ENCODE measurements at regions not wholly inside any gene's neighbourhood (a gene's known extent, or its start where the extent isn't known, plus 50 kb on each side); places are given as distances from the start of the nearest gene placed in this dataset.

GRCh38 chr16:26651884-26652283 lies 414.8 kb upstream of the C16orf82 start:
- Mint-ChIP-seq H3K27me3 (ENCODE audit: insufficient read depth, low read depth) (peaks cover 2% of the 10 kb centered on the region), H3K4me1 (no peaks in the 10 kb centered on the region), H3K4me3 (no peak overlapping the region), H3K36me3 (no peaks in the 10 kb centered on the region), H3K27ac (no peak overlapping the region), H3K9me3 (peaks cover 5% of the 10 kb centered on the region)
- Histone ChIP-seq H2AFZ (replicated peaks) (no peak overlapping the region), H3K9ac (no peak overlapping the region), H3K9me3 (ENCODE audit: low read depth) (no peaks in the 10 kb centered on the region), H3K27ac (no peak overlapping the region), H4K20me1 (ENCODE audit: low read depth) (no peaks in the 10 kb centered on the region), H3K4me3 (no peak overlapping the region), H3F3A (ENCODE audit: low read depth) (no peaks in the 10 kb centered on the region), H3K27me3 (no peaks in the 10 kb centered on the region), H3K36me3 (no peaks in the 10 kb centered on the region), H3K4me1 (peaks cover 10% of the 10 kb centered on the region), H3K79me2 (ENCODE audit: low read depth) (no peaks in the 10 kb centered on the region), H3K4me2 (no peak overlapping the region)
- DNase-seq (ENCODE audit: low spot score), result no peak
- no peak for TF ChIP-seq EZH2 (IDR thresholded peaks at IDR 0.05)
- no peak for TF ChIP-seq EZH2phosphoT487 (IDR thresholded peaks at IDR 0.05)
- TF ChIP-seq CTCF (IDR thresholded peaks at IDR 0.05), result no peak

- Histone ChIP-seq H3K4me3 (no peak overlapping the region), H3K4me1 (peaks cover 7% of the 10 kb centered on the region), H3K4me2 (no peak overlapping the region), H3K27ac (no peak overlapping the region), H3K9me3 (ENCODE audit: low read depth) (no peaks in the 10 kb centered on the region), H3K9ac (no peak overlapping the region), H2AFZ (replicated peaks) (no peak overlapping the region), H3K79me2 (ENCODE audit: low read depth) (no peaks in the 10 kb centered on the region), H3F3A (ENCODE audit: low read depth) (no peaks in the 10 kb centered on the region), H3K27me3 (no peaks in the 10 kb centered on the region), H3K36me3 (no peaks in the 10 kb centered on the region), H4K20me1 (ENCODE audit: low read depth) (no peaks in the 10 kb centered on the region)
- peaks cover 5% of the 10 kb centered on the region for H3K9me3 Mint-ChIP-seq
- no peak for DNase-seq (ENCODE audit: low spot score)
- no peaks in the 10 kb centered on the region for H3K36me3 Mint-ChIP-seq
- H3K4me1 Mint-ChIP-seq, result peaks cover 6% of the 10 kb centered on the region
- no peak for TF ChIP-seq EZH2phosphoT487 (IDR thresholded peaks at IDR 0.05)
- no peak for TF ChIP-seq CTCF (IDR thresholded peaks at IDR 0.05)
- TF ChIP-seq EZH2 (IDR thresholded peaks at IDR 0.05), result no peak
- H3K4me3 Mint-ChIP-seq, result no peak overlapping the region
- peaks cover 9% of the 10 kb centered on the region for H3K27me3 Mint-ChIP-seq (ENCODE audit: insufficient read depth, low read depth)
- H3K27ac Mint-ChIP-seq, result no peak overlapping the region
Measured at GRCh38 chr16:26658486-26658885, 408.2 kb upstream of the C16orf82 start.

GRCh38 chr16:26658915-26659314 lies 407.8 kb upstream of the C16orf82 start:
- peaks cover 5% of the 10 kb centered on the region for H3K9me3 Mint-ChIP-seq
- H3K4me3 Mint-ChIP-seq, result no peak overlapping the region
- no peak overlapping the region for H3K9ac ChIP-seq
- no peak overlapping the region for H2AFZ ChIP-seq (replicated peaks)
- H3K27me3 Mint-ChIP-seq (ENCODE audit: insufficient read depth, low read depth), result peaks cover 9% of the 10 kb centered on the region
- no peaks in the 10 kb centered on the region for H3K9me3 ChIP-seq (ENCODE audit: low read depth)
- H3K27ac Mint-ChIP-seq, result no peak overlapping the region
- no peak for TF ChIP-seq EZH2 (IDR thresholded peaks at IDR 0.05)
- TF ChIP-seq CTCF (IDR thresholded peaks at IDR 0.05), result no peak
- no peak for TF ChIP-seq EZH2phosphoT487 (IDR thresholded peaks at IDR 0.05)
- H3K27me3 ChIP-seq, result no peaks in the 10 kb centered on the region
- no peak for DNase-seq (ENCODE audit: low spot score)
- H4K20me1 ChIP-seq (ENCODE audit: low read depth), result no peaks in the 10 kb centered on the region
- no peaks in the 10 kb centered on the region for H3K36me3 Mint-ChIP-seq
- peaks cover 11% of the 10 kb centered on the region for H3K4me1 ChIP-seq
- H3K36me3 ChIP-seq, result no peaks in the 10 kb centered on the region
- H3F3A ChIP-seq (ENCODE audit: low read depth), result peaks cover 2% of the 10 kb centered on the region
- H3K4me1 Mint-ChIP-seq, result peaks cover 10% of the 10 kb centered on the region
- H3K27ac ChIP-seq, result no peak overlapping the region
- no peaks in the 10 kb centered on the region for H3K79me2 ChIP-seq (ENCODE audit: low read depth)
- H3K4me3 ChIP-seq, result no peak overlapping the region
- H3K4me2 ChIP-seq, result no peak overlapping the region
